A673 (cell line): ENCODE measurements at regions not wholly inside any gene's neighbourhood (a gene's known extent, or its start where the extent isn't known, plus 50 kb on each side); places are given as distances from the start of the nearest gene placed in this dataset.
"Not testable (repeated sequence)": the region's sequence is repeated elsewhere in the genome, so short reads cannot be mapped to it uniquely, and the experiment has no call there.

Experiments used
- BruUV-seq: library from RNA; stranded (reverse); fragments of 400-500 nt; replicated peaks from 2 replicates; lab custom pipeline; 2021; lab: Mats Ljungman, UMichigan
- CTCF ChIA-PET: fragments of 300-600 bp; sonication (Branson Sonifier 250); formaldehyde crosslinking; loops from one replicate; lab custom pipeline; 2022; ENCODE audit warnings: antibody characterized with exemption; lab: Charles Lee
- POLR2A ChIA-PET: fragments of 300-600 bp; sonication (Branson Sonifier 250); formaldehyde crosslinking; loops from one replicate; lab custom pipeline; 2022; ENCODE audit warnings: antibody characterized with exemption; ENCODE audit not compliant: low non-redundant PET; lab: Charles Lee
- DNase-seq: peaks from one replicate; pipeline ENCODE4 v3.0.0-alpha.2; 2015; ENCODE audit warnings: low spot score
- H3K27ac ChIP-seq: fragments of 200-600 bp; sonication (generic); 2 replicates; pipeline ENCODE4 v1.5.1; 2016; ENCODE audit warnings: mixed run types, low read depth, mild to moderate bottlenecking, mixed read lengths, antibody characterized with exemption, low read length; ENCODE audit not compliant: poor library complexity, severe bottlenecking
- H3K27me3 ChIP-seq: fragments of 200-600 bp; sonication (generic); replicated peaks from 2 replicates; pipeline ENCODE4 v1.6.1; 2017; ENCODE audit warnings: mixed run types, low read depth, mild to moderate bottlenecking, mixed read lengths, antibody characterized with exemption, low read length; ENCODE audit not compliant: insufficient read depth, poor library complexity
- H3K36me3 ChIP-seq: fragments of 200-600 bp; sonication (generic); 2 replicates; pipeline ENCODE4 v1.6.1; 2016; ENCODE audit warnings: mixed run types, mild to moderate bottlenecking, mixed read lengths, antibody characterized with exemption, low read length; ENCODE audit not compliant: insufficient read depth, poor library complexity, severe bottlenecking
- H3K4me1 ChIP-seq: fragments of 200-600 bp; sonication (generic); 2 replicates; pipeline ENCODE4 v1.6.1; 2017; ENCODE audit warnings: mixed run types, mild to moderate bottlenecking, mixed read lengths, antibody characterized with exemption, low read length; ENCODE audit not compliant: insufficient read depth, poor library complexity, severe bottlenecking
- H3K4me3 ChIP-seq: fragments of 200-600 bp; sonication (generic); 2 replicates; pipeline ENCODE4 v1.5.1; 2016; ENCODE audit warnings: low read depth, mixed run types, mild to moderate bottlenecking, mixed read lengths, low read length; ENCODE audit not compliant: poor library complexity, severe bottlenecking
- H3K9me3 ChIP-seq: fragments of 200-600 bp; sonication (generic); 2 replicates; pipeline ENCODE4 v1.6.1; 2016; ENCODE audit warnings: mixed run types, low read depth, mild to moderate bottlenecking, mixed read lengths, antibody characterized with exemption, low read length; ENCODE audit not compliant: poor library complexity, severe bottlenecking
- EZH2 ChIP-seq: fragments of 200-600 bp; sonication (generic); IDR thresholded peaks from 2 replicates; pipeline ENCODE4 v1.6.1; 2017; ENCODE audit warnings: borderline replicate concordance, low read depth, mild to moderate bottlenecking, mixed read lengths, antibody characterized with exemption, low read length; ENCODE audit not compliant: poor library complexity, severe bottlenecking
- intact Hi-C: fragments of 100-400 bp; cut with micrococcal nuclease; formaldehyde crosslinking; loops from one replicate; pipeline ENCODE4 v1.10.0; 2022; ENCODE audit not compliant: unreplicated experiment
- TF ChIP-seq, protein P1 (sequence below): fragments of 300-800, 200-600 bp; sonication (generic); conservative IDR thresholded peaks from 2 replicates; pipeline ENCODE4 v1.5.1; 2017; ENCODE audit warnings: low read depth, mild to moderate bottlenecking, antibody characterized with exemption, low read length, moderate library complexity, mixed read lengths

DNA sequence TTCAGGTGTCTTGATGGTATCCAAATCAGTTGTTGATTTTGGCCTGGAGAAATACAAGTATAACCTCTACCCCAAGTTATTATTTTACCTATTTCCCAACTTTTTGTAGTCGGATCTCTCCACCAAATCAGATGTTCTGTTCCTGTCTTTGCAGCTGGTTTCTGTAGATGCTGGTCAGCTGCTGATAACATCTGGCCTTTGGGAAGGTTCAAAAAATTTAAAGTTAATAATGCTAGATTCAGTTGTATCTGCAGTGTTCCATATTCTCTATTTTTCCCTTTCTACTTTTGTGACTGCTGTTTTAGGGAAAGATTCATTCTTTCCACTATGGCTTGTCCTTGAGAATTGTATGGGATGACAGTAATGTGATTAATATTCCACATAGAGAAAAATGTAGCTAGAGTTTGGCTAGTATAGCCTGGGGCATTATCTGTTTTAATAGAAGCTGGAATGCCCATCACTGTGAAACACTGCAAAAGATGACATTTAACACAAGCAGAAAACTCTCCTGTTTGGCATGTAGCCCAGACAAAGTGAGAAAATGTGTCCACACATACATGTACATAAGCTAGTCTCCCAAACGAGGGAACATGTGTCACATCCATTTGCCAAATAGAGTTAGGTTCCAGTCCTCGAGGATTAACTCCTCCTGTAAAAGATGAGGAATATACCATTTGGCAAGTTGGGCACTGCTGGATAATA, 99.2 kb downstream of the ZNF100 start:
- CTCF ChIA-PET, H3K27ac ChIP-seq, H3K36me3 ChIP-seq, BruUV-seq, intact Hi-C loops, H3K4me1 ChIP-seq, DNase-seq, H3K27me3 ChIP-seq, POLR2A ChIA-PET, H3K4me3 ChIP-seq: not testable (repeated sequence)
- peaks cover 10% of the 10 kb centered on the region for H3K9me3 ChIP-seq

DNA sequence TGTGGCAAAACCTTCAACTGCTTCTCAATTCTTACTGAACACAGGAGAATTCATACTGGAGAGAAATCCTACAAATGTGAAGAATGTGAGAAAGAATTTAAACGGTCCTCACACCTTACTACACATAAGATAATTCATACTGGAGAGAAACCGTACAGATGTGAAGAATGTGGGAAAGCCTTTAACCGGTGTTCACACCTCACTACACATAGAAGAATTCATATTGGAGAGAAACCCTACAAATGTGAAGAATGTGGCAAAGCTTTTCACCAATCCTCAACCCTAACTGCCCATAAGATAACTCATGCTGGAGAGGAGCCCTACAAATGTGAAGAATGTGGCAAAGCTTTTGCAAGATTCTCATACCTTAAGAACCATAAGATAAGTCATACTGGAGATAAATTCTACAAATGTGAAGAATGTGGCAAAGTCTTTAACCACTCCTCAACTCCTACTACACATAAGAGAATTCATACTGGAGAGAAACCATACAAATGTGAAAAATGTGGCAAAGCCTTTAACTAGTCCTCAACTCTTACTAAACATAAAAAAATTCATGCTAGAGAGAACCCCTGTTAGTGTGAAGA, 111.7 kb downstream of the ZNF100 start:
- Histone ChIP-seq H3K36me3 (no peaks in the 10 kb centered on the region), H3K27me3 (no peaks in the 10 kb centered on the region), H3K27ac (no peak overlapping the region), H3K9me3 (peaks cover 31% of the 10 kb centered on the region), H3K4me3 (no peak overlapping the region), H3K4me1 (no peaks in the 10 kb centered on the region)
- no peak for TF ChIP-seq EZH2
- TF ChIP-seq, protein P1, sequence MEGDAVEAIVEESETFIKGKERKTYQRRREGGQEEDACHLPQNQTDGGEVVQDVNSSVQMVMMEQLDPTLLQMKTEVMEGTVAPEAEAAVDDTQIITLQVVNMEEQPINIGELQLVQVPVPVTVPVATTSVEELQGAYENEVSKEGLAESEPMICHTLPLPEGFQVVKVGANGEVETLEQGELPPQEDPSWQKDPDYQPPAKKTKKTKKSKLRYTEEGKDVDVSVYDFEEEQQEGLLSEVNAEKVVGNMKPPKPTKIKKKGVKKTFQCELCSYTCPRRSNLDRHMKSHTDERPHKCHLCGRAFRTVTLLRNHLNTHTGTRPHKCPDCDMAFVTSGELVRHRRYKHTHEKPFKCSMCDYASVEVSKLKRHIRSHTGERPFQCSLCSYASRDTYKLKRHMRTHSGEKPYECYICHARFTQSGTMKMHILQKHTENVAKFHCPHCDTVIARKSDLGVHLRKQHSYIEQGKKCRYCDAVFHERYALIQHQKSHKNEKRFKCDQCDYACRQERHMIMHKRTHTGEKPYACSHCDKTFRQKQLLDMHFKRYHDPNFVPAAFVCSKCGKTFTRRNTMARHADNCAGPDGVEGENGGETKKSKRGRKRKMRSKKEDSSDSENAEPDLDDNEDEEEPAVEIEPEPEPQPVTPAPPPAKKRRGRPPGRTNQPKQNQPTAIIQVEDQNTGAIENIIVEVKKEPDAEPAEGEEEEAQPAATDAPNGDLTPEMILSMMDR, result no peak
- no TSS peak for BruUV-seq
- DNase-seq, result no peak
- CTCF ChIA-PET, result no interaction called here
- POLR2A ChIA-PET, result no interaction called here
- intact Hi-C loops, result no loop called here

DNA sequence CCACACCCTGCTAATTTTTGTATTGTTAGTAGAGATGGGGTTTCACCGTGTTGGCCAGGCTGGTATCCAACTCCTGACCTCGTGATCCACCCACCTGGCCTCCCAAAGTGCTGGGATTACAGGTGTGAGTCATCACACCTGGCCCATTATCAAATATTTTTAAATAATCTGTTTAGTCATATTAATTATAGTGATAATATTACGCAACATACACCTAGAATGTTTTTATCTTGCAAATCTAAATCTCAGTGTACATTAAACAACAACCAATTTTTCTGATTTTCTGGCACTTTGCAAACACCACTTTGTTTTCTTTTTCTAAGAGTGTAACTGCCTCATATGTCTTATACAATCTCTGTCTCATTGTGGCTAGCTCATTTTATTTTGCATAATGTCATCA, 115.9 kb downstream of the ZNF100 start:
- H3K27me3 ChIP-seq, H3K4me3 ChIP-seq, H3K27ac ChIP-seq, DNase-seq, POLR2A ChIA-PET, H3K4me1 ChIP-seq, CTCF ChIA-PET, intact Hi-C loops, H3K36me3 ChIP-seq, BruUV-seq: not testable (repeated sequence)
- H3K9me3 ChIP-seq, result peaks cover 21% of the 10 kb centered on the region

DNA sequence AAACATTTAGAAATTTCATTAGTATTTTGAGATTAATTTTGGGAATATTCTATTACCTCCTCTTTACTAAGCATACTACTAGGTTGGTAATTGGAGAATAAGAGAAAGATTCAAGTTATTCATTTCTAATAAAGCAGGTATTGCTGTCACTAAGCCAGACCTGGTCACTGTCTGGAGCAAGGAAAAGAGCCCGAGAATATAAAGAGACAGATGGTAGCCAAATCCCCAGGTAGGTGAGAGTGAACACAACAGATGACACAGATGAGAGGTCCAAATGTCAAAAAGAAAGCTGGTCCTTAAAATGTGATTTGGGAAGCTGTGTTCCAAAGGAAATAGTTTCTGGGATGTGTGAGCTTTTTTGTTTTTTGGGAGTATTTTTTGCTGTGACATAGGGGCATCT, 128.6 kb downstream of the ZNF100 start:
- H3K4me1 ChIP-seq, result no peaks in the 10 kb centered on the region
- no peak overlapping the region for H3K27ac ChIP-seq
- H3K4me3 ChIP-seq, result no peak overlapping the region
- no peaks in the 10 kb centered on the region for H3K27me3 ChIP-seq
- POLR2A ChIA-PET, result no interaction called here
- H3K9me3 ChIP-seq, result peaks cover 3% of the 10 kb centered on the region
- DNase-seq, result no peak
- no peak for TF ChIP-seq EZH2
- TF ChIP-seq, protein P1, result no peak
- no peaks in the 10 kb centered on the region for H3K36me3 ChIP-seq
- BruUV-seq, result no TSS peak
- CTCF ChIA-PET, result no interaction called here
- intact Hi-C loops, result no loop called here
